IMR-90 (cell line): ENCODE measurements at regions not wholly inside any gene's neighbourhood (a gene's known extent, or its start where the extent isn't known, plus 50 kb on each side); places are given as distances from the start of the nearest gene placed in this dataset.

Experiments used
- CTCF ChIP-seq: conservative IDR thresholded peaks from 2 replicates; pipeline ENCODE4 v1.5.1; 2012; ENCODE audit warnings: mild to moderate bottlenecking, low read depth, low read length, improper control_type of control experiment
- MXI1 ChIP-seq: IDR thresholded peaks from 2 replicates; pipeline ENCODE4 v1.6.1; 2012; ENCODE audit warnings: low read depth, mild to moderate bottlenecking, low read length, moderate library complexity, borderline replicate concordance
- RFX5 ChIP-seq: IDR thresholded peaks from 2 replicates; pipeline ENCODE4 v1.8.0; 2012; ENCODE audit warnings: low read depth, mild to moderate bottlenecking, low read length, moderate library complexity
- SMC3 ChIP-seq: fragments of 150-350 bp; IDR thresholded peaks from 2 replicates; pipeline ENCODE4 v1.6.1; 2016; ENCODE audit warnings: low read depth, mild to moderate bottlenecking, antibody characterized with exemption, low read length, moderate library complexity

GRCh38 chr18:46293742-46294181, 189.6 kb downstream of the HAUS1 start:
- no peak for TF ChIP-seq RFX5
- TF ChIP-seq CTCF: no peak
- no peak for TF ChIP-seq SMC3
- TF ChIP-seq MXI1: no peak
